OCI-LY7 (cell line): ENCODE measurements at regions not wholly inside any gene's neighbourhood (a gene's known extent, or its start where the extent isn't known, plus 50 kb on each side); places are given as distances from the start of the nearest gene placed in this dataset.

ENCODE experiments used
- EZH2phosphoT487 ChIP-seq: fragments of 200-600 bp; sonication (generic); IDR thresholded peaks from 2 replicates; pipeline ENCODE4 v1.6.1; 2018; ENCODE audit warnings: low read depth, borderline replicate concordance, mild to moderate bottlenecking, mixed run types, antibody characterized with exemption, low read length, moderate library complexity, mixed read lengths
- TF ChIP-seq, protein P1 (sequence below): fragments of 200-600 bp; sonication (generic); conservative IDR thresholded peaks from 2 replicates; pipeline ENCODE4 v1.5.1; 2014; ENCODE audit warnings: mild to moderate bottlenecking, antibody characterized with exemption, low read length, moderate library complexity, mixed read lengths

DNA sequence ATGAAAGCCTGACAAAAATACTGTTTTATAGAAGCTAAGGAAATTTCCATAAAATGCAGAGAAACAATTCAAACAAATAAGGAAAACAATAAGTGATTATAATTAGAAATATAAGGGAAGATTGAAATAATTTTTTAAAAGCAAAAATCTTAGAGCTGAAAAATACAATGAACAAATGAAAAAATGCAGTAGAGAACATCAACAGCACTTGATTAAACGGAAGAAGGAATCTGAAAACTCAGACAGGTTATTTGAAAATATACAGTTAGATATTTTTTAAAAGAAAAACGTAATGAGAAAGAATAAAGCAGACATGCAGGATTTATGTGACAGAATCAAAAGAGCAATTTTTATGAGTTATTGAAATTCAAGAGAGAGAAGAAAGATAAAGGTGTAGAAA lies 279.1 kb upstream of the MAGI2 start:
- TF ChIP-seq, protein P1, sequence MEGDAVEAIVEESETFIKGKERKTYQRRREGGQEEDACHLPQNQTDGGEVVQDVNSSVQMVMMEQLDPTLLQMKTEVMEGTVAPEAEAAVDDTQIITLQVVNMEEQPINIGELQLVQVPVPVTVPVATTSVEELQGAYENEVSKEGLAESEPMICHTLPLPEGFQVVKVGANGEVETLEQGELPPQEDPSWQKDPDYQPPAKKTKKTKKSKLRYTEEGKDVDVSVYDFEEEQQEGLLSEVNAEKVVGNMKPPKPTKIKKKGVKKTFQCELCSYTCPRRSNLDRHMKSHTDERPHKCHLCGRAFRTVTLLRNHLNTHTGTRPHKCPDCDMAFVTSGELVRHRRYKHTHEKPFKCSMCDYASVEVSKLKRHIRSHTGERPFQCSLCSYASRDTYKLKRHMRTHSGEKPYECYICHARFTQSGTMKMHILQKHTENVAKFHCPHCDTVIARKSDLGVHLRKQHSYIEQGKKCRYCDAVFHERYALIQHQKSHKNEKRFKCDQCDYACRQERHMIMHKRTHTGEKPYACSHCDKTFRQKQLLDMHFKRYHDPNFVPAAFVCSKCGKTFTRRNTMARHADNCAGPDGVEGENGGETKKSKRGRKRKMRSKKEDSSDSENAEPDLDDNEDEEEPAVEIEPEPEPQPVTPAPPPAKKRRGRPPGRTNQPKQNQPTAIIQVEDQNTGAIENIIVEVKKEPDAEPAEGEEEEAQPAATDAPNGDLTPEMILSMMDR: no peak
- TF ChIP-seq EZH2phosphoT487: no peak
